Stimulated activated CD4-positive, alpha-beta T cell treated with anti-CD3 and anti-CD28 coated beads, Interleukin-1b, Interleukin-23, amount 100 ng/mL, for 48 hours (primary cell): ENCODE measurements at regions not wholly inside any gene's neighbourhood (a gene's known extent, or its start where the extent isn't known, plus 50 kb on each side); places are given as distances from the start of the nearest gene placed in this dataset.

Experiments
- DNase-seq: peaks from one replicate; pipeline ENCODE4 v3.0.0-alpha.2; 2020

- DNase-seq = no peak
Measured at GRCh38 chr6:169079650-169080049, 174.0 kb downstream of the THBS2 start.

DNA sequence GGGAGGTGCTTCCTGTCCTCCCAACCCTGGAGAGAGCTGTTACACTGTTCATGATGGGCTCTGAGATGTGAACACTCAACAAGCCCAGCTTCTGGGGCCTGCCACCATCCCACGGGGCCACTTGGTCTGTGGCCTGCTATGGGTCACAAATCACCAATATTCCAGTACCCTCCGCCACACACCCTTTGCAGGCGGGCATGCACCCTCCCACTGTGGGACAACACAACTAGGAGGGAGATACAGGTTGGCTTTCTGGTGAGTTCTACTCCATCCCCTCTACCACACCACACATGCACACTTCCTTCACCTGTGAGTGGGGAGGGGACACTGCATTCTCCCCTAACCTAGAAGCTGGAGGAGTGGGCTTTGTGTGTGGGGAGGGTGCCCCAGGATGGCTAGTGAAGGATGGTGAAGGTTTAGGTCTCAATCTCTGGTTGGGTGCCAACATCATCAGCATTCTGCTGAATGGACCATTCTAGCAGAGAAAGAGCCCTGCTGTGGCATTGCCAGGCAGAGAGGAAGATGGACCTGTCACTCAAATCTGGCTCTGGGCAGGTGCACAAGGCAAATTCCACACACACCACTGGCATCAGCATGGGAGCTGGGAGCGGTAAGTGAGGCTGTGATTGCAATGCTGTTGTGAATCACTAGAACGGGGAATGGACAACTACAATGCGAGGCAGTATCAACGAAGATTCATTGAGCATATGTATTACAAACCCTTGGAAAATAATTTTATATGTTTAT, 175.1 kb downstream of the THBS2 start:
- no peak for DNase-seq

DNA sequence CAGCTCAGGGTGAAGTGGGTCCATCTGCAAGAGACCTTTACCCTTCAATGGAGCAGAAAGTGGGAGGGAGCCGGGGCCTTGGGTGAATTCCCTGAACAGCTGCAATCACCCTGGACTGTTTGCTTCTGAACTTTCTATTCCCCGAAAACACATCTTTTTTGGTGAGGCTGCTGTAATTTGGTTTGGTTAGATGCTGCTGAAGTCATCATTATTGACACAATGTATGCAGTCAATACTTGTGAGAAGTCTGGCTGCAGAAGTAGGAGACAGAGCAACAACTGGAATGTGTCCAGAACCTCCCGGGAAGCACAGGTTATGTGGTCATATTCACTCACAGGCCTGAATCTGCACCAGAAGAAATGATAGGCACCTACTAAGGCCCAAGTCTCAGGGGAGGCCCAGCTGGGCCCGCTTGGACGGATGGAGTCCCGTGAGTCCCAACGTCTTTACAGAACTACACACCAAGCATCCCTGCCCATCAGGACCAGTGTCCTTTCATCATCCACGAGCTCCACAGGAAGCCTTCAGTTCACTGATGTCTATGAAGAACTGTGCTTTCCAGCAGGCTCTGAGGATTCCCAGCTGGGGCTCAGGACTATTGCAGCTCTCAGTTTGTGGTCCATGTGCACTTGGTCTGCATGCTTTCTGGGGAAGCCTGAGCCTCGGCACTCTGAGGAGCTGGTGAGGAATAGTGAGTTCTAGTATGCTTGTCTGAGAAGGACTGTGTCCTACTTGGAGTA, 177.6 kb downstream of the THBS2 start:
- DNase-seq = no peak

GRCh38 chr6:169075211-169075914, 178.3 kb downstream of the THBS2 start:
- no peak for DNase-seq

DNA sequence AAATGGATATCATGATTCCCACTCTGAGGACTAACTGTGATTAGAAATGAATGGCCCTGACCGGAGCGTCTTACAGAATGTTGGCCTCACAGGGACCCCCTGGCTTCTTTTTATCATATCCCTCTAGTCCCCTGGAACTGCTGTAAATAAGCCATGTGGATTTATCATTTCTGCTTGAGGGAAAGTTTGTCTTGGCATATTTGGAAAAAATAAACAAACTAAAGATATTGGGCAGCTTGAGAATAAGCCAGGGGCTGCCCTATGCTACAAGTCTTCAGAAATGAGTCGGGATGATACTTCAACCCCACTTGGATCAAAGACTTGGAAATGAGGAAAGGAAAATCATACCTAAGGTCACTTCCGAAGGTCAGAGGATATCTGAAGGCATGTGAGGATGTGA, 179.1 kb downstream of the THBS2 start:
- no peak for DNase-seq

DNA sequence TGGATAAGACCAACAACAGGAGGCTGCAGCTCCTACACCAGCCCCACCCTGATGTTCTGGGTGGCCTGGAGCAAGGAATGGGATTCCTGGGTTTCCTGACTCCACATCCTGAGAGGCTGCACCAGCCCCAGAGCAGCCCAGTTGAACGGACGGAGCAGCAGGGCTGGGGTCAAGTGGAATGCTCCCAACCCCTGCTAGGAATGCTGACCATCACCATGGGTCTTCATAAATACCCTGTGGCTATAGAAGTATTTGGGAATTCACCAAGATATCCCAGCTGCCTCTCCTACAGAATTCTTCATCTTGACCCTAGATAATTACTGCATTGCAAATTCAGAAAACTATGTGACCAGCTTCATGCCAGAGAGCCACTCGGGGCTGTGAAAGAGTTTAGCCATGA, 180.3 kb downstream of the THBS2 start:
- no peak for DNase-seq

DNA sequence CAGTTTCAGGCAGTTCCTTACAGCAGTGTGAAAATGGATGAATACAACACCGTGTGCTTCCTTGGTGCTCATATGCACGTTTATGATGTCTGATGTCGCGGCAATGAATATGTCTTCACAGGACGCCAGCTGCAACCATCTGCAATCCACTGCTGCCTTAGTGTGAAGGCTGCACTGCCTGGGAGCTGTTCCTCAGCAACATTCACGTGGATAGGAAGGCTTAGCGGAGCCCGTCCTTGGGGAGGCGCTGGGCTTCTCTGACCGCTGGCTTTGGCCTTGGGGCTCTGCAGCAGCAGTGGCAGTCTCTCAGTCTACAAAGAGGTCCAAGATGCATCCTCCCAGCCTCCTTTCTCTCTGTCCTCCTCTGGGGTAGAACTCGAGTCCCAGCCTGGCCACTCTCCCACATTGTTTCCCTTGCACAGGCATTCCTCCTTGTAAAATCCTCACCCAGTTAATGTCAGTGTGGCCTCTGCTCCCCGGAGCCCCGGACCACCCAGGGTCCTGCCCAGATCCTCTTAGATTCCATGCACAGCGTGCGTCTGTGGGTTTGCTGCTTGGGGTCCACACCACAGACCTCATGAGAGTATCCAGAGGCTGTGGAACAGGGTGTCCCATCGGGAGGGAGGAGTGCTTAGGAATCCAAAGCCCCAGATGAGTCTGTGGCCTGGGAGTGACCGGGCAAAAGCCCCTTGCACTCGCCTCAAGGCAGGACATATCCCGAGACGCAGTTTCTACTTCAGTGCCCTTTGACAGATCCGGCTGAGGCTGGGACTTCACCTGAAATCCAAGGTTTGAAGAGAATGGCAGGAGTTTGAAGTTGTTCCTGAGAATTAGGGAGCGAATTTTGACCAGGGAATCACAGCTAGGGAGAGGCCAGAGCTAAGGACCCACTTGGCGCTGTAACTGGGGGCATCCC, 181.3 kb downstream of the THBS2 start:
- no peak for DNase-seq

DNA sequence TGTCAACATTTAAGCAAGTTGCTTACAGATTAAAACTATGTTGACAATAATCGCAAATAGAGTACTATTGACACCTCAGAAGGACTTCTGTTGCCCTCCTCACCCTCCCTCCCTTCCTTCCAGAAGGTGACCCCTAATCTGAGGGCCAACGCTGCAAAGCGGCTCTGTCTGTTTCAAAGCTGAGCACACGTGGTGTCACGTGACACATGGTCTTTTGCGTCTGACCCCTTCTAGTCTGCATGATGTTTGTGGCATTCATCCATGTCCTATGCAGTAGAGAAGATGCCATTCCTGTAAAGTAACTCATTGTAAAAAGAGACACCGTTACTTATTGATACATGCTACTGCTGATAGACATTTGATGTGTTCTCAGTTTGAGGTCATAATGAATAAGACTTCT, 182.3 kb downstream of the THBS2 start:
- no peak for DNase-seq

GRCh38 chr6:169070506-169071176, 183.0 kb downstream of the THBS2 start:
- no peak for DNase-seq

DNA sequence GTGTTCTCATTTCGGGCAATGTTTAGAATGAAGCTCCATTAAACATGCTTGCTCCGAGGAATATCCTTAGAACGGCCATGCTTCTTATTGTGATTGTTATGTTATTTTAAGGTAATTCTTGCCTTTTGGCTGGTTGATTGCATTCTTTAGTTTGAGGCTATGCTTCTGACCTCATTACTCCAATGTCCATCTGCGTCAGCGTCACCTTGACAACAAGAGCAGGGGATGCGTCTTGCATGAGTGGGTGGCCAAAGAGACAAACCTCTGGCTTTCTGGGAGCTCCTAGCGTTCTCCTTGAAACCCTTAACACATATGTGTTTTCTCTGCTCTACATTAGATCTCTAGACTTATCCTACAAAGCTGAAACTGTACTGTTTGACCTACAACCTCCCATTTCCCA, 184.3 kb downstream of the THBS2 start:
- DNase-seq = no peak

- DNase-seq = no peak
Measured at GRCh38 chr6:169064194-169064593, 189.5 kb downstream of the THBS2 start.

- no peak for DNase-seq
Measured at GRCh38 chr6:169062272-169062671, 191.4 kb downstream of the THBS2 start.

DNA sequence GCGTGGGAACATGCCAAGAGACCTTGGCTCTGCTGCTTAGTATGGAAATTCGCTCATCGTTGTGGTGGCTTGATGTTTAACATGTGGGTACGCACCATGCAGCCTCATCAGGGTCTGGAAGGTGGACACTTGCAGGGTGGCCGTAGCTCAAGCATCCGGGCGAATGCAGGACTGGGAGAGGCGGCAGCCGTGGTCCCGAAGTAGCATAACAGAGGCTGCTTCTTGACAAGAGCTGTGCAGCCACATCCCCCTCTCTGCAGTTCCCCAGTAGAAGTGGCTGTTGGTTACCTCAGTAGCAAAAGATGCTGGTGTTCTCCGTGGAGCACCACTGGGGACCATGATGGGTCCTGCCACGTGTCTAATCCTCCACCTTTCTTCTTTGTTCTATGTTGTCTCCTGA, 195.0 kb downstream of the THBS2 start:
- no peak for DNase-seq

DNA sequence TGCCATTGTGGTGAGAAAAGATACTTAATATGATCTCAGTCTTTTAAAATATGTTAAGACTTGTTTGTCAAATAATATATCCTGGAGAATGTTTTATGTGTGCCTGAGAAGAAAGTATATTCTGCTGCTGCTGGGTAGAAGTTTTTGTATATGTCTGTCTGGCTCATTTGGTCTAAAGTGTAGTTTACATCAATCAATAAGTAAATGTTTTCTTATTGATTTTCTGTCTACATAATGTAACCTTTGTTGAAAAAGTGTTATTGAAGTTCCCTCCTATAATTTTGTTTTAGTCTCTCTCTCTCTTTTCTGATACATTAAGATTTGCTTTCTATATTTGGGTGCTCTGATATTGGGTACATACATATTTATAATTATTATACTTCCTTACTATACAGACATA, 201.2 kb downstream of the THBS2 start:
- no peak for DNase-seq

DNA sequence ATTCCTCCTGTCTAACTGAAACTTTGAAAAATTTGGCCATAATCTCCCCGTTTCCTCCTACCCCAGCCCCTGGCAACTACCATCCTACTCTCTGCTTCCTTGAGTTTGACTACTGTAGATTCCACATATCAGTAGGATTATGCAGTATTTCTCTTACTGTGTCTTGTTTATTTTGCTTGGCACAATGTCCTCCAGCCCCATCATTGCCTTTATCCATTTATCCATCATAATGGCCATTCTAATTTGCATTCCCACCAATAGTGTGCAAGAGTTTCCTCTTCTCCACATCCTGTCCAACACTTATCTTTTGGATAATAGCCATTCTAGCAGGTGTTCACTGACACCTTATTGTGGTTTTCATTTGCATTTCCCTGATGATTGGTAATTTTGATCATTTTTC, 202.3 kb downstream of the THBS2 start:
- no peak for DNase-seq

GRCh38 chr6:169048865-169049205, 204.8 kb downstream of the THBS2 start:
- DNase-seq = no peak

- no peak for DNase-seq
Measured at GRCh38 chr6:169048185-169048864, 205.3 kb downstream of the THBS2 start.

DNA sequence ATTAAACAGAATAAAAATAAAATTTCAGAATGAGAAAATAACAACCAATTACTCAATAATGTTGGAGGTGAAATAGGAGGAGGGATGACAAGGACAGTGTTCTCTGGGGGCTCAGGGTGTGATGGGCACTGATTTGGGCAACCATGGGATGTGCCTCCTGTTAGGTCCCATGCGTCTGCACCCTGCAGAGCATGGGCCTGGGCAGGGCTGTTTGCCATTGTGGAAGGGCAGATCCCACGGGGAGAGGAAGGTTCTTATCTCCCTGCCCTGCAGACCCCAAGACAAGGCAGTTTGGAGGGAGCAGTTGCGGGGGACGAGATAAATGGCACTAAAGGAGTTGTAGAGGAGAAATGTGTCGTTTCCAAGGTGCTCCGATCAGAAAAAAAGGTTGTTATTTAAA, 206.3 kb downstream of the THBS2 start:
- DNase-seq = no peak

GRCh38 chr6:169046483-169047192, 207.0 kb downstream of the THBS2 start:
- DNase-seq = no peak

DNA sequence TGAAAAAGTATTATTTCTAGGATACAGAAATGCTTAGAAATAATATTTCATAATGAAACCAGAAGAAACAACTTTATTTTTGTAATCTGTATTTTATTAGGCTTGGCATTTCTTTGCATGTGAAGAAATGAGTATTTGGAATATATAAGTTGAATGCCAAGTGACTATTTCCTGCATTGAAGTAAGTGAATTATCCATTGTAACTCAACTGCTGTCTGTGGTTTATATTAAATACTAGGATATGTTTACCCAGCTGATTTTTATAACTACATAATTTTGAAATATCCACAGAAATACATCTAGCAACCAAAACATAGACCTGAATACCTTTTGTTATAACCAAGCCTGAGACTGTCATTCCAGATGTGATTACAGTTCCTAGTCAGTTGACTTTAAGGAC, 207.6 kb downstream of the THBS2 start:
- DNase-seq = no peak

- DNase-seq = no peak
Measured at GRCh38 chr6:169045486-169045885, 208.2 kb downstream of the THBS2 start.
